ENCODE measurements at regions not wholly inside any gene's neighbourhood (a gene's known extent, or its start where the extent isn't known, plus 50 kb on each side); places are given as distances from the start of the nearest gene placed in this dataset.
"Not testable (repeated sequence)": the region's sequence is repeated elsewhere in the genome, so short reads cannot be mapped to it uniquely, and the experiment has no call there.

DNA sequence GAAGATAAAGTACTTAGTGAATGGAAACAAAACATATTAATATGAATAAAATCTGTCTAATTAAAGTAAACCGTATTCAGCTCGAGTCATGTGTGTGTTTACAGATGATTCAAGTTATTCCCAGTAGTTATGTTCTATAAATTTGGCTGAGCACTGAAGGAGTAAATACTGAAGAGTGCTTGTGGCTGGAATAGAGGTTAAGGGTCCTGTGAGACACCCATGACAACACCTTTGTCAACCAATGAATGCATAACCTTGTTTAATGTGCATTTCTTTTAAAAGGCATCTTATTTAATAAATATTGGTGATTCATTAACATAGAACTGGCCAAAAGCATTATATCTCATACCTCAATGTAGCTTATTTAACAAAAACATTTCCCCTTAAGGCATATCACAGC is 577.8 kb upstream of the SLITRK5 start:
- no peak for DNase-seq (ENCODE audit: low read depth)

DNA sequence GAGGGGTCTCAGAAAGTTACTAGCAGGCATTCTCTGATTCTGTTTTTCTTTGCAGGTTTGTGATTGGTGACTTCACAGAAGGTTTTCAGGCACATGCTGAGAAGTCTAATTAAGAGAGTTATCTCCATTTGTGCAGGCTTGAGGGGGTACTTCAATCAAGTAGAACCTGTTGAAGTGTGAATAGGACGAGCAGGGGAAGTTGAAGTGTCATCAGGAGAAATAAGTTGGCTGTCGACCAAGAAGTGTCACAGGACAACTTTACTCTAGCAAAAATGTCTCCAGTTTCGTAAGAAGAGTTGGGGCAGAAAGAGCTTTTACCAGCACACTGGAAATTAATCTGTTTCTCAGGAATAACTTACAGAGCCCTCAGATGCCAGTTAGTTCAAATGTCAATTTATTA is 576.5 kb upstream of the SLITRK5 start:
- no peak for DNase-seq (ENCODE audit: low read depth)

DNA sequence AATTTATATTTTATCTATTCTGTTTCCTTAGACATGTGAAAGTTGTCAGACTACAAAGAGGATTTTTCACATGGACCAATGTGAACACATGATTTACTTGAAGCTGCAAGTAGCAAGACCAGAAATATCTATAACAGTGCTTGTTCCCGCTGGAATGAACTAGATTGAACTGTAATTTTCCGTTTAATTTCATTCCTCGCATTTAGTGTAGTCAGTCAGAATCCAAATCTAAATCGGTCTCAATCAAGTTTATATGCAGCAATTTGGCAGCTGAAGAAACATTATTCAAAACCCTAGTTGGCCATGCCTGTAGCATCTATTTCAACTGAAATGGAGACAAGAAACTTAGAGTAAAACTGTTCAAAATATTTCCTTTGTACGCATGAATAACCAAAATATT is 570.7 kb upstream of the SLITRK5 start:
- DNase-seq (ENCODE audit: low read depth): no peak

DNA sequence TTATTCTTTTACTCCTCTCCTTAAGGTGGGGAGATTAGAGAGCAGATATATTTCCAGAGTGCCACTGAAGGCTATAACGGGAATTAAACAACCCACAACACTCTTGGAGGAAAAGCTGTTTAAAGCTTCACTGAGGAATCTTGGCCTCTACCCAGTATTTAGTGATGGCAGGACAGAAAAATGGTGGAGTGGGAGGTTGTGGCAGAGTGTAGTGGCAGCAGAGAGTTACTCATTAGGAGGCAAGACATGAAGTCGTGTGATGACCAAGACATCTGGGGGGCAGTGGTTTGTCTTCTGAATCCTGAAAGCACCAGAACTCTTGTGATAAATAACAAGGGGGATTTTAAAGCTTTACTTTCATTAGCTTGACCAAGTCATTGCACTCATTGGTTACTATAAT is 563.5 kb upstream of the SLITRK5 start:
- no peak for DNase-seq (ENCODE audit: low read depth)

DNA sequence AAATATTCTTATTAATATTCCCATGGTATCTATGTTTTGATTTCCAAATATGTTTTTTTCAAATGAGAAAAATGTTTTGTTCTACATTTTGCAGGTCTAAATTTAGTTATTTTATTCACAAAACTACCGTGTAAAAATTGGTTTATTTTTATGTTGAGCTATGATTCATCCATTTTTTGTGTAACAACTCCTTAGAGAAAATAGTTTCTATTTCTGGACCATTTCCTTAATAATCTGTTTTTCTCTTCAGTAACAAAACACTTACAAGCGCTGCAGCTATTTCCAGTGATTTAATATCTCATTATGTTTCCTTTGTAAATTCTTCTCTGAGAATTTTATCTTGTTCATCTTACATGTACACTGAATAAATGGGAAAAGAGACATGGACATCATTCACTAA is 550.7 kb upstream of the SLITRK5 start:
- DNase-seq (ENCODE audit: low read depth): no peak

DNA sequence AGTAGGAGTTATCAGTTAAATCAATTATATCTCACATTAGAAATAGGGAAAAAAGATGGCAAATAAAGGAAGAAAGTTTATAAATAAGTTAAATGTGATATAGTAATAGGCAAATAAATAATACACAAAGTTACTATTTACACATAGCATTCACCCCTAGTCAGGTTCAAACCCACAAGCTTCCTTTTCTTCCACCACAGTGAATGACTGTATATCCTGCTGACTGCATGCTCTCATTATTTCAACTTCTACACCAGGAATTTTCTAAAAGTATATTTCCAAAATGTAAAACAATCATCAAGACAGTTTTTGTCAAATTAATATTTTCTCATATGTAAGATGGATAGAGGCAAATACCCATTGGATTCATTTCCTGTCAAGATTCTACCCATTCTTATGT is 548.6 kb upstream of the SLITRK5 start:
- DNase-seq (ENCODE audit: low read depth): peak; percentile 3

DNA sequence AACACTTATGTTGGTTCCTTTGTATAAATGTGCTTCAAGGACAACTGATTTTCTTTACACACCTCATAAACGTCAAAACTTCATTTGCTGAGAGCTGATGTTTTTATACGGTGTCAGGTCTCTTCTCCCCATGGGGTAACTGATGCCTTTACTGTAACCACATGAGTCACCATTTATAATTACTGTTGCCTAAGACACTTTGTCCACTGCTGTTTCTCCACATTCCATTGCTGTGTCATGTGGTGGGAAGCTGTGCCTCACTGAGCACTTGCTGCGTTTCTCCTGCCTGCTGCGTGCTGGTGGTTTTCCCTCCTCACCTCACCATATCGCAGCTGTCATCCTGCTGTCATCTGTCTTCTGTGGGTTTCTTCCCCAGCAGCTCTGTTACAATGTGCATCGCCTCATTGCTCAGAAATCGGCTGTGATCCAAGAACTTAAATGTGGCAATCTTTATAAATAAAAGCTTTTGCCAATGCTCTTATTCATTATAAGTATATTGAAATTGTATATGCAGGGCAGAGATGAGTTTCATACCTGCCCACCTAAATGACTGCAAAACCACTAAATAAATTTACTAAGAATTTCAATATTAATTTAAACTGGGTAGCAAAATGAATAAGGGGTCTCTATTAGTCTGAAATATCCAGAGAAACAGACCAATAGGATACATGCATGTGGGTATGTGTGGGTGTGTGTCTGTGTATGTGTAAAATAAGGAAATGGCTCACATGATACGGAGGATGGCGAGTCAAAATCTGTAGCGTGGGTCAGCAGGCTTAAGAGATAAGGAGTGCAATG is 547.0 kb upstream of the SLITRK5 start:
- peak; percentile 88 for DNase-seq (ENCODE audit: low read depth)

DNA sequence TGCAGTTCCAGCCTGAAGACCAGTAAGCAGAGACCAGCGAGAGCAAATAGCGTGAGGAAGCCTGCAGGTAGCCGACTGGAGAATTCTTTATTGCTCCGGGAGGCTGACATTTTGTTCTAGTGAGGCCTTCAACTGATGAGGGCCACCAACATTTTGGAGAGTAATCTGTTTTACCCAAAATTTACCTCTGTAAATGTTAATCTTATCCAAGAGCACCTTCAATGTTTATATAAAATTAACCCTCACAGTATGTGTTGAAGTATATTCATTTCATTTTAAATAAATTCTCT is 546.4 kb upstream of the SLITRK5 start:
- DNase-seq (ENCODE audit: low read depth): no peak

DNA sequence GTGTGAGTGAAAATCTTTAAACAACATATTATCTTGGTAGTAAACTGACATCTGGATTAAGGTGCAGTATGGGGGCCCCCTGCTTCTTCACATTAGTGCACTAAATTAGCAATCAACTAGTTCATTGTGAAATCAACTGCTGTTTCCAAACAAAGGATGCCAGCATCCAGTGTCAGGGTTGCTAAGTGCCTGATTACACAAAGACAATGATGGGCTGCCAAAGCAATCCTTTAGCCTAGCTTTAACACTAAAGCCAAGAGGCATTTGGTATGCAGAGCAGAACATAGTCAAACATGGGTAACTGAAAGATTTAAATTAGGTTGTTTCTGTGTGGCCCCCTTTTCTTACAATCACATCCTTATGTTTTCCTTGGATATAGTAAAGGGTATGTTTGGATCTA is 543.1 kb upstream of the SLITRK5 start:
- peak; percentile 2 for DNase-seq (ENCODE audit: low read depth)

DNA sequence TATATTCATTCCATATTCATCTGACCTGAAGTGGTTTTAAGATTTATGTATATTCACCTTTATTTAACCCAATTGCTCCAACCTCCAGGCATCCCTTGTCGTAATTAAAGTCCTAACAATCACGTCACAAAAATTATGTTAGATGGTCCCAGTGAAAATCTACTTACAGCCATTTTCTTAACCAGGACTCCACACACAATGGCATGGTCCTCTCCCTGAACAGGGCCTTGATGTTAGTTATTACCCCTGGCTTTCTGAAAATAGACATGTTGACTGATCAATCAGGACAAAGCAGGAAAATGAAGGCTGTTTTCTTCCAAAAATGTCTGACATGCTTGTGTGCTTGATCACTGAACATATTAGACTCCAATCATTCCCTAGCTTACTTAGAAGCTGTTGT is 542.7 kb upstream of the SLITRK5 start:
- no peak for DNase-seq (ENCODE audit: low read depth)

DNA sequence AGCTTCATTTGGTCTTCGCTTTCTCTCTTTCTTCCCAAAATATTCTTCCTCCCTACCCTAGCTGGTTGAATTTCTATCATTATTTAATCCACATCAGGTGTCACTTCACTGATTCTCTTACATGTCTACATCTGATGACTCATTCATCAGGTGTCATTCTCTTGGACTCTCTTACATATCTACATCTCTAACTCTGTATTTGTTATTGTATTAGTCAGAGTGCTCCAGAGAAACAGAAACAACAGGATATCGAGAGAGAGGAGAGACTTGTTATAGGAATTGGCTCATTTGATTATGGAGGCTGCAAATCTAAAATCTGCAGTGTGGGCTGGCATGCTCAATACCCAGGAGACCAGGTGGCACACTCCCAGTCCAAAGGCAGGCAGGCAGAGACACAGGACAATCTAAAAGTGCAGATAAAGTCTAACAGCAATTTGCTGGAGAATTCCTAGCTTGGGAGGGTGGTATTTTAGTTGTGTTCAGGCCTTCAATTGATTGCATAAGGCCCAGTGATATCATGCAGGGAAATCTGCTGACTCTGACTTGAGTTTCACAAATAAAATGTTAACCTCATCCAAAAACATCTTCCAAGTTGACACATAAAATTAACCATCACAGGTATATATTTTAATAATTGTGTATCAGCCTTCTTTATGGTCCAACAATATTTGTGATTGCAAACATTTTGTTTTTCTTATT is 541.4 kb upstream of the SLITRK5 start:
- no peak for DNase-seq (ENCODE audit: low read depth)

DNA sequence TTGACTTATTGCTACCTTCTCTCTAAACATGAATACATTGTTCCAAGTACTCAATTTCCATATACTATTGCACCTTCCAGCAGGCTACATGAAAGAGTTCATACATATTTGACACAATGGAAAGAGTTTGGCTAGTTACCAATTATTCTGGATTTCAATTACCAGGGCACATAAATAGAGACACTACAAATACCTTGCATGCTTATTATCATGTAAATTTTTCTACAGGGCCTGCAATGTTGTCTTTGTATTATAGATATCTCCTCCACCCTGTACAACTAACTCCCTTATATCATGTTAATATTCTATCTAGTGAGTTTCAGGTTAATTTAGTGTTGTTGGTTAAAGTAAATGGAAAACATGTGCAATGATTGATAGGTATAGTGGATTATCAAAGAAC is 540.7 kb upstream of the SLITRK5 start:
- no peak for DNase-seq (ENCODE audit: low read depth)

DNA sequence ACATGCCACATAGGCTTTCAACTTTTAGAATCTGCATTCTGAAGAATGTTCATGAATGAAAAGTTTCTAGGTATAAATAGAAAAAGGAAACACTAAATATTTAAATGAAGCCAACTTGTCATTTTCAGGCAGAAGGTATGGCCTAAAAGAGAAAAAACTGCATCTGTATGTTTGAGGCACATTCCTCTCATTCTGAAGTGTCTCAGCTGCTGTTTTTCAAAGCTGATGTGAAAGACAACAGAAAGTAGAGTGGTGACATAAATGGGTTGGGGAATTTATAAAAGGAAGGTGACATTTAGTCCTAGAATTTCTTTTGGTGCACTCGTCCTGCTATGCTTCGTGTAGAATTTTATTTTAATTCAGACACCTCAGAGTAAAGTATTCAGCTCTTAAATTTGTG is 539.6 kb upstream of the SLITRK5 start:
- no peak for DNase-seq (ENCODE audit: low read depth)

DNA sequence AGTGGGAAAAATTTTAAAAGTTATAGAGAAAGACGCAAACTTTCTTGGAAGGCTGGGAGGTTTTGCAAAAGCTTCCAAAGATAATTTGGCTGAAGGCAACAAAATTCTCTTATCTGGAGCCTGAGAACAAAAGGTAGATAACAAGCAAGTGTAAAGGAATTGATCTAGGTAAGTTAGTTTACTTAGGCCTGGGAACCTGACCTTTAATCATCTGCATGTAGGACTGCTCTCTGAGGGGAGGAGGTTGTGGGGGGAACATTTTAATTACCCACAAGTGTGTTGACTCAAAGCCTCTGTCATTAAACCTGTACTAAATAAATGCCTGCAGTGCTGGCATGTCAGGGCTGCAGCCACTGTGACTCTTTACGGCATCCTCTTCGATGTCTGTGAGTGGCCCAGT is 532.3 kb upstream of the SLITRK5 start:
- DNase-seq (ENCODE audit: low read depth): no peak

DNA sequence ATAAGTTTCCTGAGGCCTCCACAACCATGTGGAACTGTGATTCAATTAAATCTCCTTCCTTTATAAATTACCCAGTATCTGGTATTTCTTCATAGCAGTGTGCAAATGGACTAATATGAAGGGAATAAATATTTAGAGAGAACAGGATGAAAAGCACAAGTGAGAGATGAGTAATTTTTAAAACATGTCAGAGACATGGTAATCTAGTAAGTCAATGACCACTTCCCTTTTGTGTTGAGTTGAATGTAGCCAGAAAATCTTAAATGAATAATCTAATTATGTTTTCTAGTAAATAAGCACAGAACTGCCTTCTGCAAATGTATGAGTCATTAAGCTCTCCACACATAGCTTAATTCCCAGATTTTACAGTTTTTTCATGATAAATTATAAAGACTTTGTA is 524.1 kb upstream of the SLITRK5 start:
- peak; percentile 3 for DNase-seq (ENCODE audit: low read depth)

DNA sequence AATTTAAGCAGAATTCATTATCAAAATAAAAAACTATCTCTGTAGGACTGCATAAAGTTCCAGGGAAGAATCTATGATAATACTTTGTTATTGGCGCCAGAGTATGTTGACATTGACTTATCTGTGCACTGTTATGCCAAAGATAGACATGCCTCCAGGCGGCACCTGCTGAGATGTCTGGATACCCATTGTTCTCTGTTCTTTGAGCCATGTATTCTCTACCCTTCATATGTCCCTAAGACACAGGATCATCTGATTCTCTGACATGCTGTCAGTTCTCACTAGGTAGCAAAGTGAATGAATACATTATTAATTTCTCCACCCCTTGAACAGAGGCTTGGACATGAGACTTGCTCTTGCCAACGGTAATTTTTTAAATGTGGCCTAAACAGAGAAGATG is 517.8 kb upstream of the SLITRK5 start:
- DNase-seq (ENCODE audit: low read depth): no peak

DNA sequence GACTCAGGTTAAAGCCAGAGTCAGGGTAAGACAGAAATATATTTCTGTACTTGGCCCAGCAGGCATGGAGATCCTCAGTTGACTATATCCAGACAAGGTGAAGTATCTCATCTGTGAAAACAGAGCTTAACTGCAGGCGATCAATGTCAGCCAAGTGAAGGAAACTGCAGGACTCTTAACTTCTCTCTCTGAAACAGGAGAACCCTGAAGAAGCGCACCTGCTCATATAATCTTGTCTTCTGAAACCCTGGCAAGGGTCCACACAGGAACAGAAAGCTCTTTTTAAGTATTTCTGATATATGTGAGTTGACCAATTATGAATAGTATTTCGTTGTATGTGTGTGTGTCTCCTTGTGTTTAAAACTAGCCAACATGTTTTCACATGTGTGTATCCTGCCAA is 504.8 kb upstream of the SLITRK5 start:
- DNase-seq (ENCODE audit: low read depth): no peak

DNA sequence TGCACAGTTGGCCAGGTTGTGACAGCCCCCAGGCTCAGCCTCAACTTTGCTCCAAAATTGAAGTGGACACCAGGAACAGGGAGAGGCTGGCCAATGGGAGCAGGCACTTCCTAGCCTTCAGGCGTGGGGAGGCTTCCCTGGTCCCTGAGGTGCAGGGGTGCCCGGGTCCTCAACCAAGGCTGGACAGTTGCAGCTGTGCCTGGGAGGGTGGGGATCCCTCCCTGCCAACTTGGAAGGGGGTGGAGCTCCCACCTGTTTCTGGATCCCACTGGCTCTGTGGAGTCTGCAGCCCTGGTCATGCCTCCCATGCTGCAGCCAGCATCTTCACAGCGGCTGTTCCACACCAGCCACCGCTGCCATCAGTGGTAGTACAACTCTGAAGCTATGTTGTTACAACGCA is 502.8 kb upstream of the SLITRK5 start:
- DNase-seq (ENCODE audit: low read depth): no peak

DNA sequence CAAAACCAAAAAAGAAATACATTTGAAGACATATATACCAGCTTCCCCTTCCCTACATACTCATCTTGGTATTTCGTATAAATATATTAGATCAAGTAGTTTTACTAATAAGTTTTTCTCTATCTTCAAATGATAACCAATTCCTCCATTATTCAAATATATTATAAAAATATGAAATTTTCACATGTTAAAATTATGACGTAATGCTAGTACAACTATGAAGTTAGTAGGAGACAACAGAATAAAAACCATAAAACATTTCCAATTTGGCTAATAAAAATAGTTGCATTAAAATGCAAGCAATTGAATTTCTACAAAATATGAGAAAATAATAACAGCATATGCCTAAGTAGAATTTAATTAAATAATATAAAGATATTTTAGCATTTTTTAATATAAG is 501.8 kb upstream of the SLITRK5 start:
- DNase-seq (ENCODE audit: low read depth): no peak

DNA sequence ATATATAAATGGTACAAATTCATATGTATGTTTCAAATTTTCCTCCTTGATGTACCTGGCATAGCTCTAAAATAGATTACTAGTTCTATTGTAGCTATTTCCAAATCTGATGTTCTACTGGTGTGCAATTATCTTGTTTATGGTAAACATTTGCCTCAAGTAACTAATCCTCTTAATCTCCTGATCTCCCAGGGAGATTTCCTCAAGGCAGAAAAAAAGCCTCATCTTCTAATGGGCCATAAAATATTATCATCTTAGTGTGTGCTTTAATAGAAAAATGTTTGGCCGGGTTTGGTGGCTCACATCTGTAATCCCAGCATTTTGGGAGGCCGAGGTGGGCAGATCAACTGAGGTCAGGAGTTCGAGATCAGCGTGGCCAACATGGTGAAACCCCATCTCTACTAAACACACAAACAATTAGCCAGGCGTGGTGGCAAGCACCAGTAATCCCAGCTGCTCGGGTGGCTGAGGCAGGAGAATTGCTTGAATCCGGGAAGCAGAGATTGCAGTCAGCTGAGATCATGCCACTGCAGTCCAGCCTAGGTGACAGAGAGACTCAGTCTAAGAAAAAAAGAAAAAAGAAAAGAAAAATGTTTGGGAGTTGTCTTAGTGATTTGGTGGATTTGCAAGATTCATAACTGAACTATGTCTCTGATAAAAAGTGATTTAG is 498.9 kb upstream of the SLITRK5 start:
- DNase-seq (ENCODE audit: low read depth): no peak

DNA sequence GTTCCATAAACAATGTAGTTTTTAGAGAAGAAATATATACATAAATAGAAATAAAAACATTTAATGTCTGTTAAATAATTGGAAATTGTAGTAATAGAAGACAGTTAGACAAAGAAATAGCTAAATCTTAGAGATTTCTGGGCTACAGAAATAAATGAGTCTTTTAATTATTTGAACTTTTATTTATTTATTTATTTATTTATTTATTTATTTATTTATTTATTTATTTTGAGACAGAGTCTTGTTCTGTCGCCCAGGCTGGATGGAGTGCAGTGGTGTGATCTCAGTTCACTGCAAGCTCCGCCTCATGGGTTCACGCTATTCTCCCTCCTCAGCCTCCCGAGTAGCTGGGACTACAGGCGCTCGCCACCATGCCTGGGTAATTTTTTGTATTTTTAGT is 486.0 kb upstream of the SLITRK5 start:
- not testable (repeated sequence) for DNase-seq (ENCODE audit: low read depth)

DNA sequence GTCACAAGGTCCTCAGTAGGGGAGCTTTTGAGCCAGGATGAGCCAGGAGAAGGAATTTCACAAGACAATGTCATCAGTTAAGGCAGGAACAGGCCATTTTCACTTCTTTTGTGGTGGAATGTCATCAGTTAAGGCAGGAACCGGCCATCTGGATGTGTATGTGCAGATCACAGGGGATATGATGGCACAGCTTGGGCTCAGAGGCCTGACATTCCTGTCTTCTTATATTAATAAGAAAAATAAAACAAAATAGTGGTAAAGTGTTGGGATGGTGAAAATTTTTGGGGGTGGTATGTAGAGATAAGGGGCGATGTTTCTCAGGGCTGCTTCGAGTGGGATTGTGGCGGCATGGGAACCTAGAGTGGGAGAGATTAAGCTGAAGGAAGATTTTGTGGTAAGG is 484.5 kb upstream of the SLITRK5 start:
- not testable (repeated sequence) for DNase-seq (ENCODE audit: low read depth)

DNA sequence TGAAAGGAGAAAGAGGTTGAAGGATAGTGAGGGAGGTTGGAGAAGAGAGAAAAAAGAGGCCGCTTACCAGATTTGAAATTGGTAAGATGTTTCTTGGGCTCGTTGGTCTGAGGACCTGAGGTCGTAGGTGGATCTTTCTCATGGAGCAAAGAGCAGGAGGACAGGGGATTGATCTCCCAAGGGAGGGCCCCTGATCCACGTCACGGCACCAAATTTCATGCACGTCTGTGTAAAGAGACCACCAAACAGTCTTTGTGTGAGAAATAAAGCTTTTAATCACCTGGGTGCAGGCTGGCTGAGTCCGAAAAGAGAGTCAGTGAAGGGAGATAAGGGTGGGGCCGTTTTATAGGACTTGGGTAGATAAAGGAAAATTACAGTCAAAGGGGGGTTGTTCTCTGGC is 479.7 kb upstream of the SLITRK5 start:
- DNase-seq (ENCODE audit: low read depth): not testable (repeated sequence)

Measured in RPMI7951 (cell line).